GM18868 (cell line): ENCODE measurements at regions not wholly inside any gene's neighbourhood (a gene's known extent, or its start where the extent isn't known, plus 50 kb on each side); places are given as distances from the start of the nearest gene placed in this dataset.
"Not testable (repeated sequence)": the region's sequence is repeated elsewhere in the genome, so short reads cannot be mapped to it uniquely, and the experiment has no call there.

Source experiments
- ATAC-seq: cut with Tn5 transposase; IDR thresholded peaks from one replicate; pipeline ENCODE4 v1.9.1; 2021; ENCODE audit warnings: mild to moderate bottlenecking, moderate library complexity; ENCODE audit not compliant: unreplicated experiment

- ATAC-seq, result no peak
Observed at GRCh38 chr4:173782660-173783059, 252.6 kb upstream of the HAND2 start.

DNA sequence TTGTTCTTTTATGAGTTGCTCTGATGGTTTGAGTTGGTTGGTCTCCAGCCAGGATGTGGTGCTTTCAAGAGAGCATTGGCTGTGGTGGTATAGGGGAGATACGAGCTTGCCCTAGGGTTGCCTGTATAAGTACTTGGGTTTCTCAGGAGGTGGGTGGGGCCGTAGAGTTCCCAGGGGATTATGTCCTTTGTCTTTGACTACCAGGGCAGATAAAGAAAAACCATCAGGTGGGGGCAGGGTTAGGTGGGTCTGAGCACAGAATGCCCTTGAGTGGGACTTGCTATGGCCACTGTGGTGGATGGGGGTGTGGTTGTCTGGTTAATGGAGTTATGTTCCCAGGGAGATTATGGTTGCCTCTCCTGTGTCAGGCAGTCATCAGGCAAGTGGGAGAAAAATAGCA lies 247.9 kb upstream of the HAND2 start:
- ATAC-seq, result no peak

DNA sequence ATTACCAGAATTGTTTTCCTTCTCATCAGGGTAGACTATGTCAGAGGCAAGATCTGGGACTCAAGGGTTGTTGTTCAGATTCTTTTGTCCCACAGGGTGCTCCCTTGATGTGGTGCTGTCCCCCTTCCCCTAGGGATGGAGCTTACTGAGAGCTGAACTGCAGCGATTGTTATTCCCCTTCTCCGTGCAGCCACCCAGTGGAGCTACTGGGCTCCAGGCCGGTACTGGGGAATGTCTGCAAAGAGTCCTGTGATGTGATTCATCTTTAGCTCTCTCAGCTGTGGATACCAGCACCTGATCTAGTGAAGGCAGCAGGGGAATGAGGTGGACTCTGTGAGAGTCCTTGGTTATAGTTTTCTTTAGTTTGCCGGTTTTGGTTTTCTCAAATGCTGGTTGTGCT lies 247.4 kb upstream of the HAND2 start:
- no peak for ATAC-seq

DNA sequence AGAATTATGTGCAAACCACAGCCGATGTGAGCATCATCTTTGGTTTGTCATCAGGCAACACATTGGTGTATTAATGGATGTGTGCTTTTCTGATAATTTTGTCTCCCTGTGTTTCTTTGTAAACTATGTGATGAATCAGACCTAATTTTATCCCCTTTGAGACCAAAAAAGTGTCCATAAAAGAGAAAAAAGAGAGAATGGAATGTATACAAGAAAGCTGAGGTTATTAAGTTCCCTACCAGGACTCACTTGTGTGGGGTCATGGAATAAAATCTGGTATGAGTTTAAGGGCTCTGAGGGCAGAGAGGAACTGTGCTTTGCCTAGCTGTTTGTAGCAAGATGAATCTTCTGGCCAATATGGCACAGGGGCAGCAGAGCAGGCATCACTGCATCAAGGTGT lies 239.5 kb upstream of the HAND2 start:
- ATAC-seq, result no peak

DNA sequence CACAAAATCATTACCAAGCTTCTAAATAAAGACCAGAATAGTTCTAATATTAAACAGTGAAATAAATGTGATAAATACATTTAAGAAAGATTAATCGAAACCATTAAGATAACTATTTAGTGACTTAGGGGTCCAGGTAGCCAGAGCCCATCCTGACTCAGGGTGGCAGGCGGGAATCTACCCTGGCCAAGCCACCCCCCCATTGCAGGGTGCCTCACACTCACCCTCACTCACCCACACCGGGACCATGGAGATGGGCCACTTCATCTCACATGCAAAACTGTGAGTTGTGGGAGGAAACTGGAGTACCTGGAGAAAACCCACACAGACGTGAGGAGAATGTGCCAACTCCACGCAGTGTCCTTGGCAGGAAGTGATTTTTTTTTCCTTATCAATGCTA lies 237.6 kb upstream of the HAND2 start:
- ATAC-seq, result no peak

DNA sequence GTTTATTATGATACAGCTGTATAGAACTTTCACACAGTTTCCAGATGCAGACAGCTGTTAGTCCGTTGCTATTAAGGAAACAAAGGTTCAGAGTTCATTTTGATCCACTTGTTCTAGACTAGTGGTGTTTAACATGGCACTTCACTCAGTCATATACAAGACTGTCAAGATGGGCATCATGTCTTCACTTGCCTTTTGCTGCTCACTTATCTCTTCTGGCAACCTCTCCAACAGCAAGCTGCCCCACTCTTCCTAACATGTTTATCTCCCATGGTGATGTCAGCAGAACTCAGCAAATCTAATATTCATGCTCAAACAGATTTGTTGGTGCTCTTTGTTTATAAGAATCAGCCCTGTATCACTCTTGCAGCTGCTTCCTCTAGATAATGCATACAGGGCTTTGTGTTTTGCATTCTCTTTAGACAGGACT lies 236.2 kb upstream of the HAND2 start:
- ATAC-seq, result no peak

- ATAC-seq, result no peak
Observed at GRCh38 chr4:173765751-173766150, 235.7 kb upstream of the HAND2 start.

- ATAC-seq, result no peak
Observed at GRCh38 chr4:173763389-173763788, 233.4 kb upstream of the HAND2 start.

- ATAC-seq, result no peak
Observed at GRCh38 chr4:173761938-173762337, 231.9 kb upstream of the HAND2 start.

- ATAC-seq, result no peak
Observed at GRCh38 chr4:173761236-173761635, 231.2 kb upstream of the HAND2 start.

DNA sequence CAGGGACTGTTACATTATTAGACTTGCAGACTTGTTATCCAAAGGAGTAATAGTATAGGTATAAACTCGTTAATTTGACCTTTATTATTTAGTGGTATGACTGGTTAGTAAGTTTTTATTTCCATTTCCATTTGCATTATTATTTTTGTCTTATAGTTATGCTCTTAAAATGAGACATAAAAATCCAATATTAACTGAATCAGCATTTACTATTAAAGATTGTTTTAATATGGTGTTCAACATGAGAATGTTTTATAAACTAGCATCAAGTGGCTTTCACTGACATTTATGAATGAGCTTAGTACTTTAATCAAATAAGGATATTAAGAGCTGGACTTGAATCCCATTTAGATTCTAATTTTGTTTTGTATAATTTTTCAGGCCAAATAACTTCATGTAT lies 228.1 kb upstream of the HAND2 start:
- no peak for ATAC-seq

DNA sequence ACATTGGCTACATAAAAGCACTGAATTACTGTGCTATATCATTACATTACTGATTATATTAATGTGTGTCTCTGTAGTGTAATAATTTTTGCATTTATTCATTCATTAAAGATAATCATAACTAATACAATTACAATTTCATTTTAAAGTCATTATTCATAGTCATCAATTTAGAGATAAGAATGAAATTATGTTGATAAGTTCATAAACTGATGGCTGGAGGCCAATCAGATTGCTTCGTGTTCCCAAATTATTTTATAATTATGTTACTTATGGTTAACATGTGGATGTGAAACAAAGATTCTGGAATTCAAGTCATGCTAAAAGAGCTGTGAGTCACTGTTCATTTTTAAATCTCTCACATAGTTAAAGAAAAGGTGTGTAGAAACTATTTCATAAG lies 223.4 kb upstream of the HAND2 start:
- no peak for ATAC-seq

- peak; percentile 77 for ATAC-seq
Observed at GRCh38 chr4:173752610-173753230, 222.7 kb upstream of the HAND2 start.

DNA sequence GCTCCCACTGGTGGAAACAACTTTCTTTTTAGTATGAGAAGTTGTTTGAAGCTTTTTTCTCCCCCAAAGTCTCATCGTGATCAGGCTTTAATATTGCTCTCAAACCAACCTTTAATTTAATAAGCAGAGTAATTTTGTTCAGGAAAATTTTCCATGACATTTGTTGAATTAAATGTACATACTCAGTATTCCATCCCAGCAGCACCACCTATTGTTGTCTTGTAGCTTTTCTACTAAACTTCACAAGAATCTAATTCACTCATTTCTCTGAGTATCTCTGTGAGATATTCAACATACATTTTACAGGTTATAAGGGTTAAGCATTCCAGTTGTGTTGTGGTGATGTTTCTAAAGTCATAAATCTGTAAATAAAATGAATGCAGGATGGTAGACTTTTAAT lies 218.3 kb upstream of the HAND2 start:
- no peak for ATAC-seq

- no peak for ATAC-seq
Observed at GRCh38 chr4:173747537-173748257, 217.7 kb upstream of the HAND2 start.

- ATAC-seq, result no peak
Observed at GRCh38 chr4:173746424-173746823, 216.4 kb upstream of the HAND2 start.

GRCh38 chr4:173745765-173746164 lies 215.7 kb upstream of the HAND2 start:
- ATAC-seq, result no peak

GRCh38 chr4:173736840-173737239 lies 206.8 kb upstream of the HAND2 start:
- ATAC-seq, result no peak

- ATAC-seq, result no peak
Observed at GRCh38 chr4:173735585-173735984, 205.6 kb upstream of the HAND2 start.

- ATAC-seq, result no peak
Observed at GRCh38 chr4:173735049-173735448, 205.0 kb upstream of the HAND2 start.

DNA sequence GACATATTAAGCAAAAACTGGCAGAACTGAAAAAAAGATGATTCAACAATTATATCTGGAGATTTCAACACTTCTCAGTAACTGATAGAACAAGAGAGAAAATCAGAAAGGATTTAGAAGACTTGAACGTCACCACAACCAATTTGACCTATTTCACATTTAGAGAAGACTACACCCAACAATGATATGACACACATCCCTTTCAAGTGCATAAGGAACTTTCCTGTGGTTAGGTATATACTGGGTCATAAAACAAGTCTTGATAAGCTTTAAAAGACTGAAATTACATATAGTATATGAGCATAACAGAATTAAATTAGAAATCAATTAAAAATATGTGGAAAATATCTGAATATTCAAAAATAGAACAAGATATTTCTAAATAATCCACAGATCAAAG lies 201.2 kb upstream of the HAND2 start:
- no peak for ATAC-seq

DNA sequence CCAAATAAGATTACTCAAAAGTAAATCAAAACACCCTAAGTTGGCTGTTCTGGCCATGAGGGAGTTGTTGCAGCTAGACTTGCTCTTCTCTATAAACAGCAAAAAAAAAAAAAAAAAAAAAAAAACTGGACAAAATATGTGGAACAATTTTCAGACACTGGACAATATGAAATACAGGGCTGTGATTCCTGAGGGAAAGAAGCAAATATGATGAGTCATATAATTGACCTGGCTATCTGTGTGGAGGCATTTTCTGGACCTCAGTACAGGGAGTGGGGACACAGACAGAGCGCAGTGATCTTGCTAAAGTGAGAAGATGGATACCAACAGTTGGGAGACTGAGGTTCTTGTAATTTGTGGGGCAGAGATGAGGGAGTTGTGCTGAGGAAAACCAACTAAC lies 192.0 kb upstream of the HAND2 start:
- ATAC-seq, result no peak

DNA sequence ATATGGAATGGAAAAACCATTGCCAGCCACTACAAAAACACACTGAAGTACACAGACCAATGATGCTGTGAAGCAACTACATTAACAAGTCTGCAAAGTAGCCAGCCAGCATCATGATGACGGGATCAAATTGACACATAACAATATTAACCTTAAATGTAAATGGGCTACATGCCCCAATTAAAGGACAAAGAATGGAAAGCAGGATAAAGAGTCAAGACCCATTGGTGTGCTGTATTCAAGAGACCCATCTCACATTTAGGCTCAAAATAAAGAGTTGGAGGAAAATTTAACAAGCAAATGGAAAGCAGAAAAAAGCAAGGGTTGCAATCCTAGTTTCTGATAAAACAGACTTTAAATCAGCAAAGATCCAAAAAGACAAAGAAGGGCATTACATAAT lies 188.5 kb upstream of the HAND2 start:
- ATAC-seq, result not testable (repeated sequence)
